GM21825 (cell line): ENCODE measurements at regions not wholly inside any gene's neighbourhood (a gene's known extent, or its start where the extent isn't known, plus 50 kb on each side); places are given as distances from the start of the nearest gene placed in this dataset.

Experiments used
- ATAC-seq: cut with Tn5 transposase; IDR thresholded peaks from one replicate; pipeline ENCODE4 v1.9.1; 2021; ENCODE audit warnings: mild to moderate bottlenecking, moderate library complexity; ENCODE audit not compliant: unreplicated experiment

DNA sequence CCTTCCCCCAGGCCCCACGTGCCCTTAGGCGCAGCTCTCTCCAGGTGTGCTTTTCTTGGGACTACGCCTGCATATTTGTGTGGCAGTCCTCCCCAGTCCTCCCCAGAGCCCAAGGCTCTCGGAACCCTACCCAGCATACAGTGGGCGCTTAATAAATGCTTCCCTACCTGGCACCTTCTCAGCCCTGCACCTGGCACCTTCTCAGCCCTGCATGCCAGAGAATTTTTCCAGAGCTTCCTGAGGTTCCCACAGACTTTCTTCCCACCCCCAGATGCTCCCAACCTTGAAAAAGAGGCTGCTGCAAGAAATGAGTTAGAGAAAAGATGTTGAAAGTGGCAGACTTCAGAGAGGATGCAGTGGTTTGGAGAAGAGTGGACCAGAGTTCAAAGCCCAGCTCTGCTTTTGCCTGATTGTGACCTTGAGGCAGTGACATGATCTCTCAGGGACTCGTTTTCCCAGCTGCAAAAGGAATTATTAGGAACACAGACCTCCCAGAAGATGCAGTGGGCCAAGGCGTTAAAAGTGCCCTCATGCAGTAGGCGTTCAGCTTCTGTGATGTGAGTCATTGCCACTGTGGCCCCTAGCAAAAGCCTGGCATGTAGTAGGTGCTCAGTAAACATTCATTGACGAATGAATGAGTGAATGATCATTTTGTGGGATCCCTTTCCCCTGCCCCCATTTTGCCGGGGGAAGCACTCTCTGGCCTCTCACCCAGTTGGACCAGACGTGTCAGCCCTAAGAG lies 167.2 kb downstream of the PHETA1 start:
- no peak for ATAC-seq

DNA sequence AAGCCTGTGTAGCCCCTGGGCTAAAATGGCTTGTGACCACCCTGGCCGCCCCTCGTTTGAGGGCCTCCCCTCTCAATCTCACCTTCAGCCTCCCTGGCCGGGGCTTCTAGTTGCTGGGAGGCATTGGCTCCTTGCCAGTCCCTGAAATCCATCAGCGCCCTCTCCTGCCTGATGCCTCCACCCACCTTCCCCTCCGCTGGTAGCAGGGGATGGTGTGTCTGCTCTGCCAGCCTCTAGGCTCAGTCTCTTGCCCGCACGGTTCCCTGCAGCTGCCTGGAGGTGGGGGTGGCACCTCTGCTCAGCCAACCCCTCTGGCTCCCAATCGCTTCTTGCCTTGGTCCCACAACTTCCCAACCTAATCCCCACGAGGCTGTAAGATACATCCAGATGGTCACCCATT lies 167.9 kb downstream of the PHETA1 start:
- no peak for ATAC-seq

DNA sequence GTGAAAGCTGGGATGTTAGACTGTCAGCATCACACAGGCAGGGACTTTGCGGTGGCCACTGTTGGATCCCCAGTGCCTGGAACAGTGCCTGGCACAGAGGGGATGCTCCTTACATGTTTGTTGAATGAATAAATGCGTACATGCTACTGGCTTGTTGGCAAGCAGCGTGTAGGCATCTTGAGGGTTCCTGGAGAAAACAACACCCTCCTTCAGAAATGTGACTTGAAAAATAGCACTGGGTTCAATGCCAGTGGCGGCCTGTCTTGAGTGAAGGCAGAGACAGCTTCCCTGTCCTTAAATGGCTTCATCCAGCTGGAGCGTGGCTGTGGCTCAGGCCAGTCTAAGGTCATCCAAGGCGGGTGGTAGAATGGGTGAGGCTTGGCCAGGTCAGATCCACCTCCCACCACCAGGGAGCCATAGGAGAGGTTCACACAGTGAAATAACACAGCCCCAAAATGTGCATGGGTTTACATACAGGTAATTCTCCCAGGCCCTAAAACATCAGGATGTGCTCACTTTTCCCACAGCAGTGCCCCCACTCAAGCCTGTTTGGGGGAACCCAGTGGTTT lies 171.4 kb downstream of the PHETA1 start:
- ATAC-seq: no peak

DNA sequence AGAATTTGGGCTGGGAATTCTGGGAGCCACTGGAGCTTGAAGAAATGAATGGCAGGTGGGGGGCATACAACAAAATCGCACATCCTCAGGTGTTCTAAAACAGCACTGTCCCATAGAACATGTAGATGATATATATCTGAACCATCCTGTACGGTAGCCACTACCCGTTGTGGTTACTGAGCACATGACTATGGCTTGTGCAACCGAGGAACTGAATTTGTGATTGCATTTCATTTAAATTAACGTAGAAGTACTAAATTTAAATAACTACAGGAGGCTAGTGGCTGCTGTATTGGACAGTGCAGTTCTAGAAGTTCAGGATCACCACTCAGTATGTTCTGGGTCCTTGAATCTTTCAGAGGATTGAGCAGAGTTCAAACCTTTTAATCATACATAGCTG lies 172.4 kb downstream of the PHETA1 start:
- no peak for ATAC-seq

DNA sequence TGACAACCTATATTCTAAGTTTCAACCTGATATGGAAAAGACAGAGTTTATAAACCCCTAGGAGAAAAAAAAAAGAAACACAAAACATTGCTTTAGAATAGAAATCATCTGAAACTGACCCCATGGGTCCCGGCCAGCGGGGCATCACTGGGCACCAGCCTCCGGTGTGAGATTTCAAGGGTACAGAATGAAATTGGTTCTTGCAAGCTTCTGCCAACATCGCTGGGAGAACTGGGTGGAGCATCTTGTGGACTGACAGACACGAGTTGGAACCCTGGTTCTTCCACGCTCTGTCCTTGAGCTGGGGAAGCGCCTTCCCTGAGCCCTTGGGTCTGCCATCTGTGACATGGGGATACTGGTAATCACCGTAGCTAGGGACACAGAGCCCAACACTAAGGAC lies 173.6 kb downstream of the PHETA1 start:
- ATAC-seq: no peak

DNA sequence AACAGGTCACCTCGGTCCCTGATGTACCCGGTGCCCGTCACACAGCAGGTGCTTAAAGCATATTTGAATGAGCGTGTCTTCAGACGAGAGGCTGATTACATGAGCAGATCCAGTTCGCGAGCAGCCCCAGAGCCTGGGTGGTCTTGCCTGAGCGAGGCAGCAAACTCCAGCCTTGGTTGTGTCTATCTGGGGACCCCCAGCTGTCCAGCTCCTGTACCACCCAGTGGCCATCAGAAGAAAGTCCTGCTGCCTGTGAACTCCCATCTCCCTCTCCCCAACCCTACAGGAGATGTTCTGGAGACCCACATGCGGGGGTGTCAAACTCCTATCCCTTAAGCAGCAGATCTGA lies 174.2 kb downstream of the PHETA1 start:
- ATAC-seq: no peak

DNA sequence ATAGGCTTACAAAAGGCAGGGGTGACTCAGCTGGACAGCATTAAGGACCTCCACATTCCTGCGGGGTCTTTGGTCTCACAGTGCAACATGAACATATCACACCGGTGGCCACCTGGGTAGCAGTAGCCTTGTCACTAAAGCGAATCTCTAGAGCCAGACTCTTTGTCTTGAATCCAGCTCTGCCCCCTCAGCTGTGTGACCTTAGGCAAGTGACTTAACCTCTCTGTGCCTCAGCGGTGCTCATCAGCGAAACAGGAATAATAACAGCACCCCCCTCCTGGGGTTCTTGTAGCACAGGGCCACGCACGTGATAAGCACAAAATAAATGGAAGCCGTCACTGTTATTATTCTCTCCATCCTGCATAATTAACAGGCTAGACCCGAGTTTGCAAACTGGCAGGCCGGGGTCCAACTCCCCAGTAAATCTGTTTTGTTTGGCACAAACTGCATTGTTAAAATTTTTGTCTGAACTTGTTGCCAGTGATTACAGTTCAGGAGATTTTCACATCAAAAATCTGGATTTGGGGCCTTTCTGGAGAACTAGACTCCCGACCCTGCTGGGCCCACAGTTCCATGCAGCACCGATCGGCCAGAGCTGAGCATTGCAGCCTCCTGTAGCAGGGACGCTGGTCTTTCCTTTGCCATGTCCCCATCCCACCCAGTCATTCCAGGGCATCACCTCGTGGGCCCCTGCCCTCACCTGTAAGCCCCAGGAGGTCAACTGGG lies 174.8 kb downstream of the PHETA1 start:
- no peak for ATAC-seq

DNA sequence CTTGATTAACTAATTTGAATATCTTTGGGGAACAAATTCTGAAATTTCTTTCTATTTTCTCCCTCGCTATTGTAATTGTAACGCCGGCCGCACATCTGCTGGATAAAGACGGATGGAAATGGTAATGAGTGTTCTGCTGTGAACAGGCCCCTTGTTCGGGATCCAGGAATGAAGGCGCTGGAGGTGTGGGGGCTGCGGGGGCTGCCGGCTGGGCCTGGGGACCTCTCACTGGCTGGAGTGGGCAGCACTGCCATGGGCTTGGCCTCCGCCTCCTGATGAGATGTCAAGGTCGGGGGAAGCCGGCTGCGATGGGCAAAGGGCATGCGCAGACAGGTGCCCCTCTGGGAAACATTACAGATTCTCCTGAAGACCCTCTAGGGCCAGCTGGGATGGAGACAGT lies 175.4 kb downstream of the PHETA1 start:
- ATAC-seq: no peak

DNA sequence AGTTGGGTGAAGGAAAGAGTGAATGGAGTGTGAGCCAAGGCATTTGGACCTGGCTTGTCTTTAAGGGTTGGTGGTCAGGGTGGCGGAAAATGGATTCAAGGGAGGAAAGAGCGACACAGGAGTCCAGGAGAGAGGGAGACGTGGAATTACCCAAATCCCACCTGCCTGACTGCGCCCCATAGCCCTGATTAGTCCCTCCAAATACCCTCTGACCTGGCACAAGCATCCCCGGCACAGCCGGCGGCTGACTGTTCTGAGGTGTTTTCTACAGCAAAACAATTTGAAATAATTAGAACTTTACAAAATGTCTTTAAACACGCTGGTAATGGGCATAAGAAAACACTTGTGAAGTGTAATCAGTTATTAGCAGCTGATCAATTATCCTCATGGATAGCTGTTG lies 175.8 kb downstream of the PHETA1 start:
- ATAC-seq: no peak

DNA sequence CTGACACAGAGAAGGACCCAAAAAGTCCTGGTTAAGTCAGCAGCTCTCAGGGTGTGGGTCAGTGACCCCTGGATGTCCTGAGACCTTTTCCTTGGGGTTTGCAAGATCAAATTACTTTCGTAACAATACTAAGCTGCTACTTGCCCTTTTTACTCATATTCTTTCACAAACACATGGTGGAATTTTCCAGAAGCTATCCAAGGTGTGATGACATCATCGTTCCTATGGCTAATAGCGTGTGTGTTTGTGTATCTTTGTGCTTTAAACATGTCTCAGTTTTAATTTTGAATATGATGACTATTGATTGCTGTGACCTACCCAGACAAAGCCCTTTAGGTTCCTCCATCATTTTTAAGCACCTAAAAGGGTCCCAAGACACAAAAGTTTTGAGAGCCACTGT lies 176.2 kb downstream of the PHETA1 start:
- ATAC-seq: no peak

DNA sequence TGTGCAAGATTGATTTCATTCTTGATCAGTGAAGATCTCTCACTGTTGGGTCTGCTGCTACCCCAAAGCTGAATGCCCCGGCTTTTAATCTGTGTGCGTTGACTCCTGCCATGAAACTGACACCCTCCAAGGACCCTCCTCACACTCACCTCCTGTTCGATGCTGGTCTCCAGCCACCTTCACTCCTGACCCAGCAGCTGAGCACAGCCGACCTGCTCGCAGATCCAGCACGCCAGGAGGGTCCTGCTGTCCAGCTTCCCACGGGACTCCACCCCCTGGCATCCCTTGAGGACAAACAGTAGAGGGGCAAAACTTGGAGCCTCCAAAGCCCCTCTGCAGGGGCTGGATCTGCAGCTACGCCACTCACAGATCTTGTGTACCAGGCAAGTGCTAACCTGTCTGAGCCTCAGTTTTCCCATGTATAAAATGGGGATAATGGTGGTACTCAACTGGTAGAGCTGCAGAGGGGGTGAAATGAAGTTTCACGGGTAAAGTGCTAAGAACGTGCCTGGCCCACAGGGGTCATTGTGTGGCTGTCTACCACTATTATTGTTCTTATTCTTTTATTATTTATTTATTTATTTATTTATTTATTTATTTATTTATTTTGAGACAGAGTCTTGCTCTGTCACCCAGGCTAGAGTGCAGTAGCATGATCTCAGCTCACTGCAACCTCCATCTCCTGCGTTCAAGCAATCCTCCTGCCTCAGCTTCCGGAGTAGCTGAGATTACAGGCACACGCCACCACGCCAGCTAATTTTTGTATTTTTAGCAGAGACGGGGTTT lies 178.0 kb downstream of the PHETA1 start:
- no peak for ATAC-seq

DNA sequence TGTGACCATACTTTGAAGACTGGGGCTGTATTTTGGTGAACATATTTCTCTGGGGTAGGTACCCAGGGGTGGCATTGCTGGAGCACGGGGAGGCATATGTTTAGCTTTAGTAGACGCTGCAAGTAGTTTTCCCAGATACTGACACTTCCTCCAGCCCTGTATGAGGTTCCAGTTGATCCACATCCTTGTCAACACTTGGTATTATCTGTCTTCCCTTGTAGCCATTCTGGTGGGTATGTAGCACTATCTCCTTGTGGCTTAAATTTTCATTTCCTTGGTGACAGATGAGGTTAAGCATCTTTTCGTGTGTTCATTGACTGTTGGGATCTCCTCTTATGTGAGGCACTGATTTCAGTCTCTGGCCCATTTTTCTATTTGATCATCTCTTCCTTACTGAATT lies 179.1 kb downstream of the PHETA1 start:
- ATAC-seq: no peak

DNA sequence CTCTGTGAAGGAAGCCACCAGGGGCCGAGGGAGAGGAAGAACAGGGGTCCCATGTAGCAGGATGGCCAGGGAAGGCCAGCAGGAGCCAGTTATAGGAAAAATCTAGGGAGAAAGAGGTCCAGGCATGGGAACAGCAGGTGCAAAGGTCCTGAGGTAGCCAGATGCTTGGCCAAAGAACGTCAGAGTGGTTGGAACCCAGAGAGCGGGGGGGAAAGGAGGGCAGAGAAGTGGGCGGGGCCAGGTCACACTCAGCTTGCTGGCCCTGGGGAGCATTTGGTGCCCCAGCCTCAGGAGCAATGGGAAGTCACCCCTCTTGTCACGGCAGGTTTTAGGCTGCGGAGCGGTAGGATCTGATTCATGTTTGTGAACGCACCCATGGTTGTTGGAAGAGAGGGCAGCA lies 180.5 kb downstream of the PHETA1 start:
- no peak for ATAC-seq

DNA sequence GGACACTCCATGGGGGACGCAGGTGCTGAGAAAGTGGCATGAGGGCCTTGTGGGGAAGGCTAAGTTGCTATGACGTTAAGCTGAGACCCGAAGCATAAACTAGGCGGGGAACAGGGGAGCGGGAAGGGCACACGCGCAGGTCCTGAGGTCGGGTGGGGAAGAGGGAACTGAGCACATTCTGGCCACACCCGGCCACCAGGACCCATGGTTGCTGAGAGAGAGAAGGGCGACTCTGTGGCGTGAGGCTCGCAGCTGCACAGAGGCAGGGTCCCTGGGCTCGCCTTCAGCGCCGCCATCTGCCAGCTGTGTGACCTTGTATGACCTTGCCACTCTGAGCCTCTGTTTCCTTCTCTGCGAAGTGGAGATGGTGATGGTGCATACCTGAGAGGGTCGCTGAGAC lies 182.5 kb downstream of the PHETA1 start:
- ATAC-seq: no peak

DNA sequence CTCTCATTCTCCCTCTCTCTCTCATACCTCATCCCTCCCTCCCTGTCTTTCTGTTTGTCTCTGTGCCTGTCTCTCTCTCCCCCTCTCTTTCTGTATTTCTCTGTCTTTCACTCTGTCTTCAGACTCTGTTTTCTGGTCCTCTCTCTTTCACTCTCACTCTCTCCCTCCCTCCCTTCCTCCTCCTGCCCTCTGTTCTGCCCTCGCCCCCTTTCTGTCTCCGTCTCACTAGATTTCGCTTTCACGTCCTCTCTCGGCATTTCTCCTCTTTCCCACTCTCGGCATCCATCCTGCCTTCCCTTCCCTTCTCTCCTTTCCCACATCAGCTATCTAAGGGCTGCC lies 183.0 kb downstream of the PHETA1 start:
- no peak for ATAC-seq

DNA sequence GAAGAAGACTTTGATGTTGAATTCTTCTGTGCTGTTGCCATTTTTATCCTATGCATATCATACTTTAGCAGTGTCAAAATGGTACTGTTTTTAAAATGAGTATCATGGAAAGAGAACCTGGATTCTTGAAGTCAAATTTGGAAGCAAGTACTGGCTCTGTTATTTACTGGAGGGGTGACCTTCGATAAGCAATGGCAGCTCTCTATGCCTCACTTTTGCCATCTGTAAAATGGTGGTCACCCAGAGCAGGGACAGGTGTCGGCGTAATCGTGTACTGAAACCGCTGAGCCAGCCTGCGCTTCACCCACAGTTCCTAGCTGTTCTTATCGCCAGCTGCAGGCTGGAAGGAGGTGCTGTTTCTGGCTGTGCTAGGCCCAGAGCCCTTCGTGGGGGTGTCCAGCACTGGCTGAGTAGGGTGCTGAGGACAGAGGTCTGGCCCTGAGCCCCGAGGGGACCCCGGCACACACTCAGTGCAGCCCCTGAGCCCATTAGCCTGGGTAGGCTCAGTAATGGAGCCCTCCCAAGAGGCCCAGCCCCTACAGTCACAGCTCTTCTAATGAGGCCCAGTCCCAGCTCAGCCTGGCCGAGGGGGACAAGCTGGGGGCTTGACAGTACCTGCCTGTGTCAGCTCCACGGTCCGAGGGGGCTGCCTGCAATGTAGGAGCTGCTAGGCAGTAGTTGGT lies 183.5 kb downstream of the PHETA1 start:
- ATAC-seq: no peak

DNA sequence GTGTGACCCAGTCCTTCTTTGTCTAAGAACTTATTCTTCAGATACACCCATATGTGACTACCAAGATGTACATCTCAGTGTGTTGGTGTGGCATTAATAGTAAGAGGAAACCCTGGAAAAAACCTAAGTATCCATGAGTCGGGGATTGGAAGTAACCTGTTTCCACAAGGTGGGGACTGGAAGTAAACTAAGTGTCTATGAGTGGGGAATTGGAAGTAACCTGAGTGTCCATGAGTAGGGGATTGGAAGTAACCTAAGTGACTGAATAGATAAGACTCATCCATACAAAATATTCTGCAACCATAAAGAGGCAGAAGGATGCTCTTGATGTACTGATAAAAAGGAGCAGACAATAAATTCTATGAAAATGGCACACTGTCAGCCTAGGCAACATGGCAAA lies 184.7 kb downstream of the PHETA1 start:
- ATAC-seq: no peak

DNA sequence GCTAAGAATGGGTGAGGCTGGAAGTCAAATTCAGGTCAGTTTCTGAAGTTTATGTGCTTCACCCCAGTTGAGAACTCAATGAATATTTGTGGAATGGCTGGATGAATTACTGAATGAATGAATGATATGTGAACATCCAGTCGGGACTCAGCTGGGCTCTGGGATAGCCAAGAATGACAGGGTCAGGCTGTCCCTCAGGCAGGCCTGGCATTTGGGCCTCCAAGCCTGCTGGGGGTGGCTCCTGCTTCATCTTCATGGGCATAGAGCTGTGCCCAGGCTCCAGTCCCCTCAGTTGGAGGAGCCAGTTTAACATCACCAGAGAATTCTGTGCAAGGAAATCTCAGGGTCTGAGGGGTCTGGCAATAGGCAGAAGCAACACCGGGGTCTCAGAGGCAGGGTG lies 185.8 kb downstream of the PHETA1 start:
- no peak for ATAC-seq

DNA sequence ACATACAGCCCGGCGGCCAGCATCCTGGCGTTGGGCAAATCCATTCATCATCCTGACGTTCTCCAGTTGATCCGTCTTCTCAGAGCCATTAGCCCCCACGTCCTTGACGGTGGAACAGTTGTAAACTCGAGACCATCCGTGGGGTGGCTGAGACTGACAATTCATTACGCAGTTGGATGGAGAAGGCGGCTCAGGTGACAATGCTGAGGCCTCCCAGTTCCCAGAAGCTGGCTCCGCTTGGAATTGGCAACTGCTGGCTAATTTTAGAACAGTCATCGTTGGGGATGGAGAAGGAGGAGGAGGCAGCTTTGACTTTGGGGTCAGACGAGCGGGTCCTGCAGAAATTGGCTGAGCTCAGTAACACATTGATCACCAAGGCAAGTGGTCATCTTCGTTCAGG lies 186.5 kb downstream of the PHETA1 start:
- ATAC-seq: no peak

DNA sequence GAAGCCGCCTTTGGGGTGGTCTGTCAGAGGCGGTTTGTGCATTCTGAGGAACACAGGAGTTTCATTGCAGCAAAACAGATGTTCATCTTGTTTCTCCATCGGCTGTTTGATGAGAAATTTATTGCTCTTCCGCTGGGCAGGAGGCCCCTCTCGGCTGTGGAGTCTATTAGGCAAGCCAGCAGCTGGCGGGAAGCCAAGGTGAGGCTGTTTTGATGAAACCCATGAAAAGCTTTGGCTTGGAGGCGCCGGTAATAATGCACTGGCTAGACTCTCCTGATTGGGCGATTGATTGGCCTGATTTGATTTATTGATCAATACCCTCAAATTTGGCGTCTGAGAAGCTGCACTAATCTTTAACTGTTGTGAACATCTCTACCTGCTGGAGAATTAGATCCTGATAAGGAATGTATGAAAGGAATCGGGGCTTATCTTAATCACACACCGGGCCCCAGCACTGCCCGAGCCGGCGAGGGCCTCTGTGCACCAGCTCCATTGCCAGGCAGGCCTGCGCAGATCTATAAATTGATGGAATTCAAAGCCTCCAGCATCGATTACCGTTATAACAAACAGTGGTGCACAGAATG lies 187.7 kb downstream of the PHETA1 start:
- no peak for ATAC-seq
